Thyroid gland (tissue), 4 donors: ENCODE measurements at regions not wholly inside any gene's neighbourhood (a gene's known extent, or its start where the extent isn't known, plus 50 kb on each side); places are given as distances from the start of the nearest gene placed in this dataset.

Experiments used
- CTCF ChIP-seq, 6 experiments: fragments of 200-600 bp in 3 of 6; fragments of 450-650 bp in 3 of 6; sonication (generic) in 3 of 6; IDR thresholded peaks; one replicate each; pipeline ENCODE4 v1.5.1; 2016 to 2019; ENCODE audit warnings: antibody characterized with exemption in 6 of 6, mild to moderate bottlenecking in 2 of 6, inconsistent platforms in 1 of 6, moderate library complexity in 1 of 6
- POLR2A ChIP-seq, 2 donors: fragments of 450-650 bp; IDR thresholded peaks; one replicate each; pipeline ENCODE4 v1.6.1; 2017; ENCODE audit warnings: antibody characterized with exemption in 2 of 2, mild to moderate bottlenecking in 2 of 2, moderate library complexity in 1 of 2

- TF ChIP-seq POLR2A (IDR thresholded peaks at IDR 0.05) (no peak), CTCF (IDR thresholded peaks at IDR 0.05) (no peak)
Observed at GRCh38 chr10:3417096-3417495, 244.5 kb upstream of the PITRM1 start.
